MCF 10A (cell line): ENCODE measurements at regions not wholly inside any gene's neighbourhood (a gene's known extent, or its start where the extent isn't known, plus 50 kb on each side); places are given as distances from the start of the nearest gene placed in this dataset.

Source experiments
- BruUV-seq: library from RNA; stranded (reverse); fragments of 400-500 nt; replicated peaks from 2 replicates; lab custom pipeline; 2021; lab: Mats Ljungman, UMichigan
- CTCF ChIA-PET: fragments of 300-600 bp; sonication (Branson Sonifier 250); formaldehyde crosslinking; extraction: SDS; loops from one replicate; lab custom pipeline; 2021; ENCODE audit warnings: antibody characterized with exemption, inconsistent platforms; lab: Yijun Ruan, JAX
- POLR2A ChIA-PET: fragments of 300-600, 350-650 bp; sonication (Branson Sonifier 250); formaldehyde crosslinking; extraction: SDS; loops from one replicate; lab custom pipeline; 2020; ENCODE audit warnings: antibody characterized with exemption, inconsistent platforms; lab: Yijun Ruan, JAX
- DNase-seq: peaks from one replicate; pipeline ENCODE4 v3.0.0-alpha.2; 2018; ENCODE audit not compliant: unreplicated experiment
- H3K27ac Mint-ChIP-seq: one replicate; pipeline ENCODE4 v1.8.0; 2022; ENCODE audit warnings: mild to moderate bottlenecking, low read depth, mixed read lengths; ENCODE audit not compliant: unreplicated experiment
- H3K27me3 Mint-ChIP-seq: one replicate; pipeline ENCODE4 v1.8.0; 2022; ENCODE audit warnings: mixed read lengths; ENCODE audit not compliant: insufficient read depth, unreplicated experiment
- H3K36me3 Mint-ChIP-seq: one replicate; pipeline ENCODE4 v1.8.0; 2022; ENCODE audit warnings: mild to moderate bottlenecking, moderate library complexity, mixed read lengths; ENCODE audit not compliant: insufficient read depth, unreplicated experiment
- H3K4me1 Mint-ChIP-seq: one replicate; pipeline ENCODE4 v1.8.0; 2022; ENCODE audit warnings: mixed read lengths; ENCODE audit not compliant: insufficient read depth, unreplicated experiment
- H3K4me3 Mint-ChIP-seq: one replicate; pipeline ENCODE4 v1.8.0; 2022; ENCODE audit warnings: mild to moderate bottlenecking, moderate library complexity, mixed read lengths; ENCODE audit not compliant: unreplicated experiment
- H3K9me3 Mint-ChIP-seq: one replicate; pipeline ENCODE4 v1.8.0; 2022; ENCODE audit warnings: mixed read lengths; ENCODE audit not compliant: unreplicated experiment
- intact Hi-C: fragments of 100-400 bp; cut with micrococcal nuclease; formaldehyde crosslinking; loops from 2 replicates; pipeline ENCODE4 v1.14.1; 2022
- TF ChIP-seq, protein P1 (sequence below): fragments of 200-600 bp; IDR thresholded peaks from one replicate; pipeline ENCODE4 v1.8.0; 2022; ENCODE audit warnings: antibody characterized with exemption, mild to moderate bottlenecking; ENCODE audit not compliant: unreplicated experiment

DNA sequence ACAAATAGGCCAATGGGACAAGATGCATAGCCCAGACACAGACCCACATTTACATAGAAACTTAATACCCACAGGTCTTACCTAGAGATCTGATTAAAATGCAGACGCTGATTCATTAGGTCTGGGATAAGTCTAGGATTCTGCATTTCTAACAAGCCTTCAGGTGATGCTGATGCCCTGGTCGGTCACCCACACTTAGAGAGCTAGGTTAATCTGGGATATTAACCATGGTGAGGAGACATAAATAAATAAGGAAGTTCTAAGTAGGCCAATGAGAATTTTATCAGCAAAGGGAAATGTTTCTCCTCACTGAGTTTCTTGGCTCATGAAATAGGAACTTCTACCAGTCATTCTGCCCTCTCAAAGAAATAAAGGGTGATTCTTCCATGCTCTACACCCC lies 120.1 kb downstream of the BMP4 start:
- CTCF ChIA-PET = no interaction called here

DNA sequence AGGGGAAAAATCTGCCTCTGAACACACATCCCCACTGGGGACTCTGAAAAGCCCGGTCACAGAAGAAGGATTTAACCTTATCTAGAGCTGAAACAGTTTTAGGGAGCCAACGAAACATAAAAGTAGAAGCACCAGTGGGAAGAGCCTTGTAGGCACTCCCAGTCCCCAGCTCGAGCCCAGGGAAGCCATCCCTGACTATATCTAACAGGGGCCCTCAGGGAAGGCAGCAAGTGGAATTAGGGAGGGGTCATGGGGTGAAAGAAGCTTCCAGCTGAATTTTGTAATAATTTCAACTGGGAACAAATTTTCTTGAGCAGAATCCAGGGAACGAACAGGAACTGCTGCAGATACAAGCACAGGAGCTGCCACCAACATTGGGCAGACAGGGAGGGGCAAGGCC lies 127.8 kb downstream of the BMP4 start:
- no peaks in the 10 kb centered on the region for H3K4me1 Mint-ChIP-seq
- intact Hi-C loops = no loop called here
- DNase-seq = no peak
- H3K4me3 Mint-ChIP-seq = no peak overlapping the region
- H3K27me3 Mint-ChIP-seq = no peaks in the 10 kb centered on the region
- ChIA-PET POLR2A (interaction anchor here (0.9 kb wide), 1 partner anchor 9 kb away, joined by 3 read pairs; no protein-coding TSS in a partner anchor), CTCF (no interaction called here)
- BruUV-seq = no TSS peak
- no peaks in the 10 kb centered on the region for H3K9me3 Mint-ChIP-seq
- H3K36me3 Mint-ChIP-seq = no peaks in the 10 kb centered on the region
- no peak overlapping the region for H3K27ac Mint-ChIP-seq
- TF ChIP-seq, protein P1, sequence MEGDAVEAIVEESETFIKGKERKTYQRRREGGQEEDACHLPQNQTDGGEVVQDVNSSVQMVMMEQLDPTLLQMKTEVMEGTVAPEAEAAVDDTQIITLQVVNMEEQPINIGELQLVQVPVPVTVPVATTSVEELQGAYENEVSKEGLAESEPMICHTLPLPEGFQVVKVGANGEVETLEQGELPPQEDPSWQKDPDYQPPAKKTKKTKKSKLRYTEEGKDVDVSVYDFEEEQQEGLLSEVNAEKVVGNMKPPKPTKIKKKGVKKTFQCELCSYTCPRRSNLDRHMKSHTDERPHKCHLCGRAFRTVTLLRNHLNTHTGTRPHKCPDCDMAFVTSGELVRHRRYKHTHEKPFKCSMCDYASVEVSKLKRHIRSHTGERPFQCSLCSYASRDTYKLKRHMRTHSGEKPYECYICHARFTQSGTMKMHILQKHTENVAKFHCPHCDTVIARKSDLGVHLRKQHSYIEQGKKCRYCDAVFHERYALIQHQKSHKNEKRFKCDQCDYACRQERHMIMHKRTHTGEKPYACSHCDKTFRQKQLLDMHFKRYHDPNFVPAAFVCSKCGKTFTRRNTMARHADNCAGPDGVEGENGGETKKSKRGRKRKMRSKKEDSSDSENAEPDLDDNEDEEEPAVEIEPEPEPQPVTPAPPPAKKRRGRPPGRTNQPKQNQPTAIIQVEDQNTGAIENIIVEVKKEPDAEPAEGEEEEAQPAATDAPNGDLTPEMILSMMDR = no peak

More for the DNA sequence above, 120.1 kb downstream of the BMP4 start:
- Mint-ChIP-seq H3K4me1 (peaks cover 14% of the 10 kb centered on the region), H3K9me3 (no peaks in the 10 kb centered on the region), H3K4me3 (no peak overlapping the region), H3K36me3 (no peaks in the 10 kb centered on the region), H3K27ac (no peak overlapping the region), H3K27me3 (no peaks in the 10 kb centered on the region)
- intact Hi-C loops = no loop called here
- BruUV-seq = no TSS peak
- DNase-seq = no peak
- POLR2A ChIA-PET = no interaction called here
- TF ChIP-seq, protein P1 = no peak

DNA sequence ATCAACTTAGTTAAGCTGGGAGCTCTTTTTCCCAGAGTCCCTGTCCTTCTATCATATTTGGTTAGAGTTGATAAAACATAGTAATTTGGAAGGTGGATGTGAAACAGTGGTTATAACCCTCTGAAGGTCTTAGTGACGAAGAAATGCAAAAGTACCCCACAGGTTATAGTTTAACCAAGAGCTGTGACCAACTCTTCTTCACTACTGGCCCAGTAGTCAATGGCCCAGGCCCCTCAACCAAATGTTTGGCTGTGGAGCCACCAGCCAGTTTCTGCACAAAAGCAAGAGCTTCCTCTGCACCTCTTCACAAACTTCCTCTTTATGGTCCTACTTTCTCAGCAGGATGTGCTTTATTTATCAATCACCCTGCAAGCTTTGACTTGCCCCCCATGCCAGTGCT lies 132.6 kb downstream of the BMP4 start:
- no peaks in the 10 kb centered on the region for H3K9me3 Mint-ChIP-seq
- ChIA-PET POLR2A (no interaction called here), CTCF (no interaction called here)
- TF ChIP-seq, protein P1 = no peak
- no peak overlapping the region for H3K27ac Mint-ChIP-seq
- H3K27me3 Mint-ChIP-seq = no peaks in the 10 kb centered on the region
- H3K4me1 Mint-ChIP-seq = no peaks in the 10 kb centered on the region
- no peak for DNase-seq
- BruUV-seq = no TSS peak
- H3K36me3 Mint-ChIP-seq = no peaks in the 10 kb centered on the region
- H3K4me3 Mint-ChIP-seq = no peak overlapping the region
- intact Hi-C loops = no loop called here

DNA sequence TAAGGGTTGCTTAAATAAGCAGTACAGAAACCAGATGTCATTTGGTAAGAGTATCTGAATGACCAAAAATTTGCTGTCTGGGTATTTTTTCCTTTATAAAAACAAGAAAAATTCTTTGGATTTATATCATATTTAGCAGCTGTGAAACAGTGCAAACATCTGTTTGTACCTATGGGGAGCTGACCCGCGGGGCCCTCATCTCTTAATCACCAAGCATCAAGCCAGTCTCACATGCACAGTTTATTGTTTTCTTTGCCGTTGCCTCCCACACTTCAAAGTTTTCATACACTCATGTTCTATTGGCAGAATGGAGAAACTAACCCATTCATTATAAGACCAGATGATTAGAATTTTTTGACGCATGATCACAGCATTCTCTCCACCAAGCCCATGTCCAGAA lies 142.2 kb downstream of the BMP4 start:
- POLR2A ChIA-PET = no interaction called here
- TF ChIP-seq, protein P1 = no peak
- Mint-ChIP-seq H3K27ac (no peak overlapping the region), H3K4me3 (no peak overlapping the region), H3K36me3 (no peaks in the 10 kb centered on the region), H3K4me1 (no peaks in the 10 kb centered on the region), H3K27me3 (no peaks in the 10 kb centered on the region), H3K9me3 (no peaks in the 10 kb centered on the region)
- intact Hi-C loops = no loop called here
- BruUV-seq = no TSS peak
- no peak for DNase-seq
- CTCF ChIA-PET = no interaction called here
